GM23248 (cell line): ENCODE measurements at regions not wholly inside any gene's neighbourhood (a gene's known extent, or its start where the extent isn't known, plus 50 kb on each side); places are given as distances from the start of the nearest gene placed in this dataset.

ENCODE experiments used
- EZH2 ChIP-seq: fragments of 200-600 bp; sonication (generic); IDR thresholded peaks from 2 replicates; pipeline ENCODE4 v1.6.1; 2018; ENCODE audit warnings: antibody characterized with exemption, mild to moderate bottlenecking; ENCODE audit not compliant: insufficient read depth, poor library complexity, severe bottlenecking
- EZH2phosphoT487 ChIP-seq: fragments of 200-600 bp; sonication (generic); IDR thresholded peaks from 2 replicates; pipeline ENCODE4 v1.6.1; 2018; ENCODE audit warnings: antibody characterized with exemption, moderate library complexity, mild to moderate bottlenecking, low read depth; ENCODE audit not compliant: insufficient read depth

DNA sequence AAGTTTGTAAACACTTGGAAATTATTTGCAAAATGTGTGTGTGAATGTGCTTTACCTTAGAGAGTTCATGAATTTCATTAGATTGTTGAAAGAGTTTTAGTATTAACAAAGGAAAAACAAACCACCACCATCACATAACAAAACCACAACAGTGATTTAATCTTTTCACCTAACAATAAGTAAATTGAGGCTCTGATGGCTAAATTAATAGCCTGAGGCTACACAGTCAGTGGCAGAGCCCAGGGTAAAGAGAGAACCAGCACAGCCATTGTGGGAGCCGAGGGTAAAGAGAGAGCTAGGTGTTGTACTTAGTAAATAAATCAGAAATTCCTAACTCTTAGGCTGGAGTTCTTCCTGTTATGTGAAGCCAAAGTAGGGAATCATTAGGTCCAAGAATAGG lies 51.2 kb upstream of the CAPRIN2 start:
- TF ChIP-seq EZH2 (no peak), EZH2phosphoT487 (no peak)
